LHCN-M2 (cell line): ENCODE measurements at regions not wholly inside any gene's neighbourhood (a gene's known extent, or its start where the extent isn't known, plus 50 kb on each side); places are given as distances from the start of the nearest gene placed in this dataset.
"Not testable (repeated sequence)": the region's sequence is repeated elsewhere in the genome, so short reads cannot be mapped to it uniquely, and the experiment has no call there.

Source experiments
- DNase-seq: peaks from one replicate; pipeline ENCODE4 v3.0.0-alpha.2; 2012; ENCODE audit warnings: low read depth

- no peak for DNase-seq
These were observed 602.9 kb downstream of the TMEM121 start for GRCh38 chr14:106129274-106129673.

GRCh38 chr14:106129904-106130661 is 603.7 kb downstream of the TMEM121 start:
- DNase-seq: not testable (repeated sequence)

- DNase-seq: not testable (repeated sequence)
These were observed 606.7 kb downstream of the TMEM121 start for GRCh38 chr14:106133126-106133525.

- no peak for DNase-seq
These were observed 608.5 kb downstream of the TMEM121 start for GRCh38 chr14:106134886-106135285.

- no peak for DNase-seq
These were observed 615.1 kb downstream of the TMEM121 start for GRCh38 chr14:106141242-106142220.

GRCh38 chr14:106145731-106146130 is 619.3 kb downstream of the TMEM121 start:
- DNase-seq: not testable (repeated sequence)

- peak; percentile 5 for DNase-seq
These were observed 627.1 kb downstream of the TMEM121 start for GRCh38 chr14:106153362-106153955.

GRCh38 chr14:106163316-106163715 is 636.9 kb downstream of the TMEM121 start:
- DNase-seq: no peak

- DNase-seq: not testable (repeated sequence)
These were observed 637.4 kb downstream of the TMEM121 start for GRCh38 chr14:106163812-106164211.

- no peak for DNase-seq
These were observed 639.8 kb downstream of the TMEM121 start for GRCh38 chr14:106166232-106166631.

GRCh38 chr14:106166650-106167204 is 640.3 kb downstream of the TMEM121 start:
- no peak for DNase-seq

- not testable (repeated sequence) for DNase-seq
These were observed 643.8 kb downstream of the TMEM121 start for GRCh38 chr14:106170163-106170658.

GRCh38 chr14:106174206-106174605 is 647.8 kb downstream of the TMEM121 start:
- DNase-seq: no peak

GRCh38 chr14:106177266-106178246 is 651.2 kb downstream of the TMEM121 start:
- DNase-seq: not testable (repeated sequence)

GRCh38 chr14:106179761-106180160 is 653.4 kb downstream of the TMEM121 start:
- DNase-seq: no peak

- not testable (repeated sequence) for DNase-seq
These were observed 658.4 kb downstream of the TMEM121 start for GRCh38 chr14:106184771-106185170.

GRCh38 chr14:106185174-106185836 is 658.9 kb downstream of the TMEM121 start:
- not testable (repeated sequence) for DNase-seq

GRCh38 chr14:106185837-106186233 is 659.5 kb downstream of the TMEM121 start:
- DNase-seq: no peak

- no peak for DNase-seq
These were observed 660.8 kb downstream of the TMEM121 start for GRCh38 chr14:106187216-106187615.

GRCh38 chr14:106192701-106193100 is 666.3 kb downstream of the TMEM121 start:
- DNase-seq: not testable (repeated sequence)
